OCI-LY1 (cell line): ENCODE measurements at regions not wholly inside any gene's neighbourhood (a gene's known extent, or its start where the extent isn't known, plus 50 kb on each side); places are given as distances from the start of the nearest gene placed in this dataset.

Source experiments
- CTCF ChIP-seq: fragments of 200-600 bp; sonication (generic), shearing (Covaris generic); IDR thresholded peaks from 2 replicates; pipeline ENCODE4 v1.5.1; 2017; ENCODE audit warnings: mild to moderate bottlenecking, antibody characterized with exemption, low read length, moderate library complexity, mixed read lengths
- EZH2 ChIP-seq: fragments of 200-600 bp; sonication (generic), shearing (Covaris generic); IDR thresholded peaks from 2 replicates; pipeline ENCODE4 v1.8.0; 2017; ENCODE audit warnings: borderline replicate concordance, mixed run types, mild to moderate bottlenecking, antibody characterized with exemption, low read length, moderate library complexity, mixed read lengths

DNA sequence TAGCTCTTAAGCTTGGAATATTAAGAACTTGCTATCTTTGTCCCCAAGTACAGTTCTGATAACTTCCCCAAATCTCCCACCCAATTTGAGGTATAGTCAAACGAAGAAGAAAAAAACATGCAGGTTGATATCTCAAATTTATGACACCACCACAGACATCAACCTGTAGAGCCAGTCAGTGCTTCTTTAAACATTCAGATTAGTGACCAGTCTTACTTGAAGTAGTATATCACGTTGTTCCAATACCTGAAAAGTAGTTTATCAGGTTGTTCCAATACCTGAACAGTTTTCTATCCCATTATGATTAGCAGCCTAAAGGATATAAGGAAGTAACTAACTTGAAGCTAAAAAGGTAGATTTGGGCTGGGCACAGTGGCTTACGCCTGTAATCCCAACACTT, 85.3 kb downstream of the ALDH8A1 start:
- no peak for TF ChIP-seq CTCF
- TF ChIP-seq EZH2, result no peak
